Muscle of back (tissue), 3 donors: ENCODE measurements at regions not wholly inside any gene's neighbourhood (a gene's known extent, or its start where the extent isn't known, plus 50 kb on each side); places are given as distances from the start of the nearest gene placed in this dataset.

Experiments used
- DNase-seq, 3 donors: peaks; one replicate each; pipeline versions ENCODE4 v3.0.0 to v3.0.0-alpha.2; 2013

DNA sequence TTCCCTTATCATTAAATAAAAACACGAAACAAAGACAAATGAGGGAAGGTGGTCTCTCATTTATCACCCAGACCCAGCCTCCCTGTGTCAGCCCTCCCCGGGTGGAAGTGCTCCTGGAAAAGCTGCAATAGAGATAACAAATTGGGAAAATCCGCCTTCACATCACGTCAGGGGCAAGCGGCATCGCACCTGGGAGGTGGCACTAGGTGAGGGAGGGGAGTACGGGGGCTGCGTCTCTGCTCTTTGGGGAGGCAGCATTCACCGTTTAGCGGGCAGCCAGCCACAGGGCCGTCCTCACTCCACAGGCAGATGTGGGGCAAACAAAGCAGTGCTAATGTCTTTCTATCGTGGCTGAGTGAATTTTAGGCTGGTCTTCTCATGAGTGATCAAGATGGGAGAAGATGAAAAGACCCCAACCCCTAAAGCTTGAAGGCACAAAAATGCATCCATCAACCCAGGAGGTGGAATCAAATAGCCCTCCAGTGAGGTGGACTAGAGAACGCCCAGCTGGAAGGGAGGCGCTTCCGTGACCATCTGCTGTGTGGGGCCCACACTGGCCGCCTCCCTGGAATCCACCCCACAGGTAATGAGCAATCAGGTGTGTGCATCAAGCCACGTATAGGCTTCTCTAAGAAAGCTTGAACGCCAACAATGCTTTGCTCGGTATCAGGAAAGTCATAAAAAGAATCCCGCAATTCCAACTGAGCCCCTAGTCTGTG, 629.5 kb downstream of the BRD1 start:
- no peak for DNase-seq

DNA sequence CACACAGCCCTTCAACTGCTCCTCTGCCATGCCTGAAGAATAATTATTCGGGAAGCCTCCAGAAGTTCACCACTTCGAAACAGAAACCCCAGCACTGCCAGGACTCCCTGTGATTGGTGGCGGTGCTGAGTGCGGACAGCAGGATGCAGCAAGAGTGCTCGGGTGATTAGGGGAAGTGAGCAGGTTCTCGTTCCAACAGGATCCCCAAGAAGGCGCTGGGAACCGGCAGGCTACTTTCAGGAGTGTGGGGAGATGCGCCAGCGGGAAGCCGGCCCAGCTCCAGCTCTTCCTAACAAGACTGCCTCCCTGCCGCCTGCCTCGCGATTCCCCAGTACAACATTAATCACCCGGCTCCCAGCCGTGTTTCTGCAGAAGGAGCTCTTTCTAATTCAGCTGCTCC, 630.2 kb downstream of the BRD1 start:
- peak in 1 of 3 donors; percentile 23 for DNase-seq

DNA sequence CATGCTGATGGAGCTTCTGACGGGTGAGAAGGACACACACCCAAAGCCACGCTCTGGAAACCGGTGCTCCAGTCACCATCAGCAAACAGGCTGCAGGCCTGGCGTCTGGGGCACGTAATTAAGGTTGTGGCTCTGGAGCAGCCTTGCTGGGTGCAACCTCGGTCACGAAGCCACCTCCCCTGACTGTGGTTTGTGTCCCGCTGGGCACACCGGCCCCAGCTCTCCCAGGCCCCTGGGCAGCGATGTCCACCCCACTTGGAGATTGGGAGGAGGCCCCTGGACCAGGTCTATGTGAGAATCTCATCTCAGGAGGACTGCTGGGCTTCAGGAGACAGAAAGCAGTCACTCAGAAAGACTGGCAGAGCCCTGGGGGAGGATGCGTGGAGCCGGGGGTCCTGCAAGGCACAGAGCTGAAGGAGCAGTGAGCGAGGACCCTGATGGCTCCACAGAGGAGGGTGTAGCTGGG, 631.6 kb downstream of the BRD1 start:
- no peak for DNase-seq

DNA sequence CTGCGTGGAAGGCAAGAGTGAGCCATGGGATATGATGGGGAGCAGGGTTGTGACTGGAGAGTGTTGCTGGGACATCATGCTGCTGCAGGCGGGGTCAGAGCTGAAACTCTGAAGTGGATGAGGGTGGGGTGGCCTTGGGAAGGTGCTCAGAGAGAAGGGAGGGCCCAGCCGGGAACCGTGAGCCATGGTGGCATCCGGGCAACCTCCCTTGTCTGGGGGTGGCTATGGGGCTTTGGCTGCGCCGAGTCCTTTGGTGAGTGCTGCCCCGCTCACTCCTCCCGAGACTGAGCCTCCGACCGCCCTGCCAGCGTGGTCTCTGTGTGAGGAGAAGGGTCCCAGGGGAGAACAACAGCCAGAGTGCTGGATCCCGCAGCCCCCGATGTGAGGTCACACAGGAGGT, 632.0 kb downstream of the BRD1 start:
- DNase-seq: no peak

DNA sequence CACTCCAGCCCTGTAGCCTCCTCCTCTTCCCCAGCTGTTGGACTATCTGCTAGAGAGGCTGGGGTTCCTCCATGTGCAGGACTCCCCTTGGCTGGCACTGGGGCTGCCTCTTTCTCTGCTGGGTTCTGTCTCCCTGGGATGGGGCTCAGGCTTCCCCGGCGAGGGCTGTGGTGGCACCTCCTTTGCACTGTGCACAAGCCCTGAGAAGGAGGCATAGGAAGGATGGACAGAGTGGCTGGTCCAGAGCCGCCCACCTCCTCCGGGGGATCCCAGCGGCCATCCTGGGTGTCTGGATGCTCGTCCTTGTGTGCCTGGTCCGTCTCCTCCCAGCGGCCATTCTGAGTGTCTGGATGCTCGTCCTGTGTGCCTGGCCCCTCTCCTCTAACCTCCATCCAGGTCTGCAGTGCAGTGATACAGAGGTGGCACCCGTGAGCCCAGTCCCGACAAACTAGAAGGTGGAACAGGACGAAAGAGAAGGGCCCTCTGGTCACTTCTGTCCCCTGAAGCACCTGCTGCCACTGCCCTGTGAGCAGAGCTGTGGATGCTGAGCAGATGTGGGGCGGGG, 633.7 kb downstream of the BRD1 start:
- DNase-seq: no peak

DNA sequence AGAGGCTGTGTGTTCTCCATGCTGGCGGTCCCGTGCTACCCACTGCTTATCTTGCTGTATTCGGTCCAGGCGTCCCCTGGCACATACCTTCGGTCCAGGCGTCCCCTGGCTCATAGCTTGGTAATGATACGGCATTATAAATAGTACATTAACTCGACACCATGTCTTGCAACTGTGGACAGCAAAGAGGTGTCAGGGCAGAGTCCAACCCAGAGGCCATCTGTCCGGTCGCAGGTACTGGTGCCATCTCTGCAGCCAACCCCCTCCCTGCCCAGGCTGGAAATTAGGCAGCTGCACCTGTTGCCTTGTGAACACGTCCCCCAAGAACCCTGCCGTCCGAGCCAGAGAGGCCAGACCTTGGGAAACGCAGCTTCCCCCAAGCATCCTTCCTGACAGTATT, 634.3 kb downstream of the BRD1 start:
- DNase-seq: no peak

DNA sequence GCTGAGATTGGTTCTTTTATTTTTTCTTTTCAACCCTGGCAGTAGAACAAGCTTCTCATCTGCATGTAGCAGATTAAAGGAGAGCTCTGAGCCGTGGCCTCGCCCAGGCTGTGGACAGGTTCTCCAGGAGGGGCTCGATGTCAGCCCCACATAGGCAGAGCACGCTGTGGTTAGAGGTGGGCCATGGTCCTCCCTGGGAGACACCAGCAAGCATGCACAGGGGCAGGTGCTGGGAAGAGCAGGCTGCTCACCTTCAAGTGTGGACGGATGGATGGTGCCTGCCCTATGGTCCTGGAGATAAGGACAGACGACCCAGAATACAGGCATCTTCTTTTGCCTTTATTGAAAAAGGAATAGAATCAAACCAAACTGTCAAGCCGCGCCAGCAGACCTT, 634.8 kb downstream of the BRD1 start:
- DNase-seq: no peak

DNA sequence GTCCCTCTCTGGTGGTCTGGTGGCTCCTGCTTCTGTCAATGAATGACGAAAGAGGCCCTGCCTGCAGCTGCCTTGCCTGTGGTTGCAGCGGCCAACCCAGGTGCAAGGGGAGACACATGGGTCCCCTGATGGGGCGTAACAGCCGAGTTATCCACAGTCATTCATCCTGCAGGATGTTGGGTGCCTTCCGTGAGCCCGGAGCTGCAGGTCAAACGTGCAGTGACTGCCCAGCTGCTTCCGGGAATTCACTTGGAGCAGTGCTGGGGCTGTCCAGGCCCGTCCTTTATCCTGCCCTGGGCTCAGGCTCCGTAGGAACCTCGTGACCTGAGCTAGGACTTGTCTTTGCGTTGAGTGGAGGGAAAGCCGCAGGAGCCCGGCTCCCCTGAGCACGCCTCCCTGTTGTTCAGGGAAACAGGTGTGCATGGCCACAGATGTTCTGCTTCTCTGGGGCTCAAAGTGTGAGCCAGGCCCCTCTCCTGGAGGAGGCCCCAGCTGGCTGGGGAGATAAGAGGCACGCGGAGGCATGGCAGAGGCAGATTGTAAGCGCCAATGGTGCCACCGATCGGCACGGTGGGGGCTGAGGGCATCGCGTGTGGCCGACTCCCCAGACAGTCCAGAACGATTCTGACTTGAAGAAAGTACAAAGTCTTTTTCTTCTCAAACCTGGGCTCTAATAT, 635.4 kb downstream of the BRD1 start:
- peak in 2 of 3 donors; percentile 6 to 30 for DNase-seq

DNA sequence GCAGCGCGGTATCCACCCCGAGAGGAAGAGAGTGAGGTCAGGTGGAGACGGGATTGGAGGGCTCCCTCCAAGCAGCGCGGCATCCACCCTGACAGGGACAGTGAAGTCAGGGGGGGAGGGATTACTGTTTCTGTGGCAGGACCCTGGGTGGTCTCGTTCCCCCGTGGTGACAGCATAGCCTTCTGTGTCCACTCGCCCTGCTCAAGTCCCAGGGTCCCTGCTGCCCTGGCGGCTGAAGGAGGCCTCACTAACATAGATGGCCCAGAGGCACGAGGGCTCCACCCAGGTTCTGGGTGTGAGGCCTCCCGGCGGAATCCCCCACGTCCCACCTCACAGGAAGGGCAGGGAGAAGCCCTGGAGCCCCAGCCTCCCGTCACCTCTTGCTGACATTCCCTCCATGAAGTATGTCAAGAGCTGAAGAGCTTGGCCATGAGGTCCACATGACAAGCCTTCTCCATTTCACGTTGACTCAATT, 636.1 kb downstream of the BRD1 start:
- DNase-seq: no peak

DNA sequence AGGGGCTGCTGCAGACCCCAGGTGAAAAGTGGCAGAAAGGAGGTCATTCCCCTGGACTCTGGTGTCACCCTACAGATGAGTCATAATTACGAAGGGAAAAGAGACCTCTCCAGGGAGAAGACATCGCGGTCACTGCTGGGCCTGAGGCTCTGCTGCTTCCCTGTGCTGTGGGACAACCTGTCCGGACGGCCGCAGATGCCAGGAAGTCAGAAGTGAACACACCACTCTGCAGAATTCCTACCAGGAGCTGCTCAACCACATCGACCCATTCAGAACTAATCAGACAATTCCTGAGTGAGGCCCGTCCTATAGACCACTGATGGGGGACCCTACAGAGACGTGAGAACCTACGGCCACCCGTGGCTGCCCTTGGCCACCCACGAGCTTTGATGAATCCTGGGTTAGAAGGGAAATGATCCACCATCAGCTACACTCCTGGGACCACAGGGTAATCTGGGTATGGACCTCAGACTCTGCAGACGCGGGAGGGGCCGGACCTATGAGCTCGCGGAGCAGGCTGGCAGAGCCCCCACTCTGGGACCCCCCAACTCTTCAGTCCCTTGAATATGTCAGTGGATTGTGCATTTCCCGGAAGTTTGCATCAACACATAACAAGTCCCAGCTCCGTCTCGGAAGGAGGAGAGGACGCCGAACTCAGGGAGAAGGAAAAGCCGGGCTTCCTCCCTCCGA, 636.7 kb downstream of the BRD1 start:
- DNase-seq: no peak

DNA sequence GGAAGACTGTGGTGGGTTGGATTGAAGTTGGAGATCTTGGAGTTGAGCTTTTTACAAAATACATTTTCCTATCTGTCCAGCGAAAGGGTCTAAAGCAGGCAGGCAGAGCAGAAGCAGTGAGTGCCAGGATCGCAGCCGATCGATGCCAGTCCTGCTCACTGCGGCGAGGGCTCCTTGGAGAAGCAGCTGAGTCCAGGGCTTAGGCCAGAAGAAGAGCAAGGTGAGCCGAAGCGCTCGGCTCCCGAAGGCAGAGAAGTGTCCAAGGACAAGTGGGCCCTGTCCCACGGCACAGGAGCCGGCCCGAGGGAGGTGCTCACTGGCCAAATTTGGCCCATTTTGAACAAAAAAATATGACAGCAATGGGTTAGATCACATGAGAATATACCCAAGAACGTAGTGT, 637.8 kb downstream of the BRD1 start:
- DNase-seq: no peak

DNA sequence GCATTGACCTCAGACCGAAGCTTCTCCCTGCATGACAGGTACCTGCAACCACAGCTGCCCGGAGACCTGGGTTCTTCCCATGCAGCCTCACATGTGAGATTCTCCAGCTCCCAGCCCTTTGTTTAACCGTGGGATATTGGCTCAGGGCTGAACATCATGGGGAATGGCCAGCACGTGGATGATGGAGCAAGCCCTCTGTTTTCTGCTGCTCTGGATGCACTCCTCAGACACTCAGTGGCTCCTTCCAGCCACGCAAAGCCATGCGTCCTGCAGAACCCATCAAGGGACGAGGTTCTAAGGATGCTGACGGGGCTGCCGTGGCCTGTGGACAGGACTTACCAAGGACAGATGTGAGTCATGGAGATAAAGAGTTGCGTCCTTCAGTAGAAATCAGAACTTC, 639.1 kb downstream of the BRD1 start:
- DNase-seq: no peak

DNA sequence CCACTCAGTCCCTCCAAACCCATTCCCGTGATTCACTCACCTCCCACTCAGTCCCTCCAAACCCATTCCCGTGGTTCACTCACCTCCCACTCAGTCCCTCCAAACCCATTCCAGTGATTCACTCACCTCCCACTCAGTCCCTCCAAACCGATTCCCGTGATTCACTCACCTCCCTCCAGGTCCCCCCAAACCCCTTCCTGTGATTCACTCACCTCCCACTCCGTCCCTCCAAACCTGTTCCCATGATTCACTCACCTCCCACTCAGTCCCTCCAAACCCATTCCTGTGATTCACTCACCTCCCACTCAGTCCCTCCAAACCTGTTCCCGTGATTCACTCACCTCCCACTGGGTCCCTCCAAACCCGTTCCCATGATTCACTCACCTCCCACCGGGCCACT, 639.6 kb downstream of the BRD1 start:
- DNase-seq: no peak

DNA sequence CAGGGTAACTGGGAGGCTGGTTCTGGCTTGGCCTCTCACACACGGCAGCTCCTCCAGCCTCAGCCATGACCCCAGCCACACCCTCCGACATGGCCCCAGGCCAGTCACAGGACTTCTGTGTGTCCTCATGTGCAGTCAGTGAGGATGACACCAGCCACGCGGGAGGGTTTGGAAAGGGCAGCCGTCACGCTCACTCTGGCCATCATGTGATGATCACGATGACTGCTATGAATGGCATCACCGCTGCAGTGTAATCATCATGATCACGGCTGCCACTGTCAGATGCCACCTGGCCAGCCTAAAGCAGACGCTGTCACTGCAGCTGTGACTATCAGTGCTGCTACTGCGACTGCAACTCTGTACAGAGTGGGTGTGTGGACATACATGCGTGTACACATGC, 640.9 kb downstream of the BRD1 start:
- no peak for DNase-seq

DNA sequence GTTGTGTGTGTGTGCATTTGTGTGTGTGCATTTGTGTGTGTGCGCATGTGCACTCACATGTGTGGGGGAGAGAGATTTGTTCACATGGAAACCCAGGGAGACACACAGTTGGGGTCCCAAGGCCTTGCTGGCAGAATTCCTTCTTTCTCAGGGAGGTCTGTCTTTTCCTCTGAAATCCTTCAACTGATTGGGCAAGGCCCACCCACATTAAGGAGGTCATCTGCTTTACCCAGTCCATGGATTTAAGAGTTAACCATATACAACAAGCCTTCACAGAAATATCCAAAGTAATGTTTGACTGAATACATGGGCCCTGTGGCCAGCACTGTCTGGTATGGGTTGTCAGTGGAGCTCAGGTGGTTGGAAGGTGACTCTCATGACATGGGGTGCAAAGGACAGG, 641.4 kb downstream of the BRD1 start:
- DNase-seq: no peak

DNA sequence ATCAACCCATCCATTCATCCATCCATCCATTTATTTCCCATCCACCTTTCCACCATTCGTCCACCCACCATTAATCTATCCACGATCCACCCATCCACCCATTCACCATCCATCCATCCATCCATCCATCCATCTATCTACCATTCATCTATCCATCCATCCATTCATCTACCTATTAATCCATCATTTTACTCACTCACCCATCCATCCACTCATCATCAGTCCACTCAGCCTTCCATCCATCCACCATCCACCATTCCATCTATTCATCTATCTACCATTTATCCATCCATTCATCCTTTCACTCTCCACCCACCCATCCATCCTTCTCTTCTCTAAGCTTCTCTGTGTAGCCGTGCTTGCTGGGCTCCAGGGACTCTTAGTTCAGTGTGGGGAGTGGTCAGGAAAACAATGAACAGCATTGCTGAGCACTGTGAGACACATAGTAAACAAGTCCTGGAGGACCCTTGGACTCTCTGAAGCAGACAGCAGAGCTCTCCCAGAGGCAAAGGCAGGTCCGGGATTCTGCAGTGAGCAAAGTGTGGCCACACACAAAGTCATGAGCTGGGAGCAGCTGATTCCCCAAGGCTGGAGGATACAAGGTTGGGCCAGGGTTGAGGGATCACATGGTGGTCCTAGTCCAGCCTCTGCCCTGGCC, 642.2 kb downstream of the BRD1 start:
- no peak for DNase-seq

DNA sequence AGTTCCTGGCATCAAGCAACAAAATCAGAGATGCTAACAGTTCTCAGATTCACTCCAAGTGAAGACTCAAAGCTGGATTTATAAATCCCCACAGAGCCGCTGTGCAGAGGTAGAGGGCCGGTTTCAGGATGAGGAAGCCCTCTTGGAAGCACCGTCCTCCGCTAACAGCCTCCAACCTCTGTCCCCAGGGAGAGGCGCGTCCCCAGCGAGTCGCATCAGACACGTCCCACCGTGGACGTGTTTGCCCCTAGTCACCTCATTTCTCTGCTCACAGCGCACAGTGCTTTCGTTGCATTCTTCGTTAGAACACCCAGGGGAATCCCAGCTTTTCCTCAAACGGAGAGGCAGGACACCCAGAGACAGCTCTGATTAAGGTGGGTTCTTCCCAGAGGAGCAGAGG, 642.9 kb downstream of the BRD1 start:
- no peak for DNase-seq

DNA sequence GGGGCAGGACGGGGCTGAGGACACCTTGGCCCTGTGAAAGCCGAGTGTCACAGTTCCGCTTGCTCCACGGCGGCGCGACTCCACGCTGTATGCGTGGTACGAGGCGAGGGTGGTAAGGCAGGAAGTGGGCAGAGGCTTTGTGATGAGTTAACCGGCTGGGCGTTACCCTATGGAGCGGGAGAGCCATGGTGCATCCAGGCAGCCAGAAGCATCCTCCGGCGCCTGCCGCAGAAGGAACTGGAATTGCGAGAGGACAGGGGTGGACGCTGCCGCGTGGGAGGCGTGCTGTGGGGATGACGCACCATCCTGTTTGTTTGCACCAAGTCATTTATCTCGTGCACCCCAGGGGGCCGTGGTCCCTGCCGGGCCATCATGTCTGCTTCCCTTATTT, 643.9 kb downstream of the BRD1 start:
- DNase-seq: no peak

DNA sequence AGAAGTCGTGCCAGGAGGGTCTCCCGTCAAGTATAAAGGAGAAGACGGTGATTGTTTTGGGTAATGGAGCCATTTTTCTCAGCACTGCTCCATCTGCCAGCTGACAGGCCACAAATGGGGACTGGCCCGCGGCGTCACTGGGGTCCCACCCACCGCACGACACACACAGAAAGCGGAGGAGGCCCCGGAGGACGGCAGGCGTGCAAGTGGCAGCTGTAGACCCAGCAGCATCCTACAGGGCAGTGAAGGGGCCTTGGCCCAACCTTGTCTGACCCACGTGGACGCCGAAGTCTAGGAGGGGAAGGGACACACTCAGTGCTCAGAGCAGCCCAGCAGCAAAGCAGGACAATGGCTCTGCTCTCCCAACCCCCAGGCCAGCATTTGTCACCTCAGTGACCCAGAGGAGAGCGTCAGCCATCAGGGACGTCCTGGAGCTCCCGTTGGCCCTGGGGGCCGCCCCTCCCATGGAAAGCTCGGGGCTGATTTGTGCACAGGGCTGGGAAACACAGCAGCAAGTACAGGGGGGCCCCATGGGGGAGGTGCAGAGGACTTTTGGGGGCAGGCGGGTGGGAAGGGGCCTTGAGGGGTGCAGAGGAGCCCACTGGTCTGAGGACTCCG, 644.4 kb downstream of the BRD1 start:
- no peak for DNase-seq

DNA sequence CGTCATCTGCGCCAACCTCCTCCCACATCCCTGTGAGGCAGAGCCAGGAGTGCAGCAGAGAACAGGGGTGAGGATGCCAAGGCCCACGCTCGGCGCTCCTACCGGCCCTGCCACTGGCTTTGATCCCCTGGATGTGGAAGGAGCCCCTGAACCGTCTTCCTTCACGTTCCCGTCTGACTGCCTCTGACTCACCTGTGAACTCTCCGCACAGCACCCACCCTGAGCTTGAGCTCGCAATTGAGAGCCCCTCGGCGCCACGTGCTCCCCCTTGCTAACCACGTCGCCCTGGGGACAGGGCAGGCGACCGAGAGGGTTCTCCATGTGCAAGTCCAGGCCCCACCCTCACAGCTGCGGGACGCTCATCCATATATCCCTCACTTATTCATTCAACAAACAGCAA, 645.3 kb downstream of the BRD1 start:
- DNase-seq: no peak

DNA sequence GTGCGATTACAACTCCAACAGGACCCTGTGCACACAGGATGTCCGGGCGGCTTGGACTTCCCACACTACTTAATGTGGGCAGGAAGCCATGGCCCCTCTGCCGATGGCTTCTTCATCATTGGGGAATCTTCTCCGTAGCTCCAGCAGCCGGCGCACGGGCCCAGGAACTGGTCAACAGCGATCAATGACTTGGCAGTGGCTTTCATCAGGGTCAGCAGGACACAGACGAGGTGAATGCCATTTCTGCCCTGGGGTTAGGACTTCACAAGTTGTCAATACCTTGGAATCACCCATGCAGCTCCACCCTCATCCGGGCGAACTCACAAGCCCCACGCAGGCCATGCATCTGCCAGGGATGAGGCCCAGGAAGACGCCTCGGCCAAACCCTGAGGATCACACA, 645.7 kb downstream of the BRD1 start:
- no peak for DNase-seq

DNA sequence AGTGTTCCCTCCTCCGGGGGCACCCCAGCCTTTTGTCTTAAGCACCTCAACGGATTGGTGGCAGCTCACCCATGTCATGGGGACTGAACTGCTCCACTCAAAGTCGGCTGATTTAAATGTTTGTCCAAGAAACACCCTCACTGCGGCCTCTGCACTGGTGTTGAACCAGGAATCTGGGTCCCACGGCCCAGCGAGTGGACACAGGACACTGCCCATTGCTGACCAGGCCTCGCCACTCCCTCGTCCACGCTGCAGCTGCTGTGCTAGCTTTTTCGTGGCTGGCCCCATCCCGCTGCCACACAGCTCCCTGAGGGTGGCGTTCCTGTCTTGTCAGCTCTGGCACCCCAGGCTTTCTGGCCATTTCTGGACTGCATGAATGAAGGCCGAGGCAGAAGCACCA, 646.2 kb downstream of the BRD1 start:
- no peak for DNase-seq
